ENCODE measurements at regions not wholly inside any gene's neighbourhood (a gene's known extent, or its start where the extent isn't known, plus 50 kb on each side); places are given as distances from the start of the nearest gene placed in this dataset.

DNA sequence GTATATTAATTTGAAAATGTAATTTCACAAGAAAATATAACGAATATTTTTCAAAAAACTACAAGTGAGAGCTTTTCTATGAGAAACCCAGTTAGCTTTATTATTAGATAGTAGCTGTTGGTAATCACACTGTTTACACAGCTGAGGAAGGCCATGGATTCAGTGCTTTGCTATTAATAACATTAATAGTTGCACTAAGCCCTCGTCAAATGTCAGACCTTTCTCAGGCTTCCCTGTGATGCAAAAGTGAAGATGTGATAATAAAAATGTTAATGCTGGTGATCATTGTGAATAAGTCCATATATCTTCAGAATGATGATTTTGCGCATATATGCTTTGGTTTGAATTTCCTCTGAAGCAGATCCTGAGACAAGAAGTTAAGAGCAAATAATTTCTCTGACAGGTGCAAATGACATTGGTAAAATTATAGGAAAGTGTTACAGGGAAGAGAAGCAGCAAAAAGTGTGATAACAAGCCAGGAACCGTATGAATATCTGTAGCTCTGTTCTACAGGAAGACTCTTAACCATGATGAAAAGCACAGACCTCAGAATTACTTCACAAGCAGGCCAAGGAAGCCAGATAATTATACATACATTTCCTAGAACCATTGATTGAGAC is 56.5 kb upstream of the CNTN6 start:
- Mint-ChIP-seq H3K4me3 (no peak overlapping the region), H3K36me3 (ENCODE audit: low read depth) (no peaks in the 10 kb centered on the region), H3K27ac (no peak overlapping the region), H3K4me1 (no peaks in the 10 kb centered on the region), H3K27me3 (no peaks in the 10 kb centered on the region), H3K9me3 (peaks cover 2% of the 10 kb centered on the region)
- ChIA-PET CTCF (no interaction called here), POLR2A (no interaction called here)
- no peak for DNase-seq
- intact Hi-C loops (cut with micrococcal nuclease), result no loop called here
- TF ChIP-seq, protein P1, sequence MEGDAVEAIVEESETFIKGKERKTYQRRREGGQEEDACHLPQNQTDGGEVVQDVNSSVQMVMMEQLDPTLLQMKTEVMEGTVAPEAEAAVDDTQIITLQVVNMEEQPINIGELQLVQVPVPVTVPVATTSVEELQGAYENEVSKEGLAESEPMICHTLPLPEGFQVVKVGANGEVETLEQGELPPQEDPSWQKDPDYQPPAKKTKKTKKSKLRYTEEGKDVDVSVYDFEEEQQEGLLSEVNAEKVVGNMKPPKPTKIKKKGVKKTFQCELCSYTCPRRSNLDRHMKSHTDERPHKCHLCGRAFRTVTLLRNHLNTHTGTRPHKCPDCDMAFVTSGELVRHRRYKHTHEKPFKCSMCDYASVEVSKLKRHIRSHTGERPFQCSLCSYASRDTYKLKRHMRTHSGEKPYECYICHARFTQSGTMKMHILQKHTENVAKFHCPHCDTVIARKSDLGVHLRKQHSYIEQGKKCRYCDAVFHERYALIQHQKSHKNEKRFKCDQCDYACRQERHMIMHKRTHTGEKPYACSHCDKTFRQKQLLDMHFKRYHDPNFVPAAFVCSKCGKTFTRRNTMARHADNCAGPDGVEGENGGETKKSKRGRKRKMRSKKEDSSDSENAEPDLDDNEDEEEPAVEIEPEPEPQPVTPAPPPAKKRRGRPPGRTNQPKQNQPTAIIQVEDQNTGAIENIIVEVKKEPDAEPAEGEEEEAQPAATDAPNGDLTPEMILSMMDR (IDR thresholded peaks at IDR 0.05), result no peak
- ATAC-seq (ENCODE audit: low read depth), result no peak

DNA sequence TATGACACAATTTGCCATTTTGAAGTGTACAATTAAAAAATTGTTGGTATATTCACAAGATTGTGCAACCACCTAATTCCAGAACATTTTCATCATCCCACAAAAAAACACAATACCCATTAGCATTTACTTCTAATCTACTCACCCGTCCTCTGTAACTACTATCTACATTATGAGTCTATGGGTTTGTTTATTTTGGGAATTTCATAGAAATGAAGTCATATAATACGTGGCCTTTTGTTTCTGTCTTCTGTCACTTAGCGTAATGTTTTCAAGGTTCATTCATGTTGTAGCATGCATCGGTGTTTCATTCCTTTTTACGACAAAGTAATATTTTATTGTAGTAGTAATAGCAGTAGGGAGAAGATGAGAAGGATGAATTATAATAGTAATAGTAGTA is 55.2 kb upstream of the CNTN6 start:
- ATAC-seq (ENCODE audit: low read depth) (no peak), DNase-seq (no peak)
- Mint-ChIP-seq H3K4me1 (no peaks in the 10 kb centered on the region), H3K4me3 (no peak overlapping the region), H3K9me3 (peaks cover 3% of the 10 kb centered on the region), H3K27me3 (no peaks in the 10 kb centered on the region), H3K36me3 (ENCODE audit: low read depth) (no peaks in the 10 kb centered on the region), H3K27ac (no peak overlapping the region)
- intact Hi-C loops (cut with micrococcal nuclease), result no loop called here
- ChIA-PET POLR2A (no interaction called here), CTCF (no interaction called here)
- TF ChIP-seq, protein P1 (IDR thresholded peaks at IDR 0.05), result no peak

Data from activated B cell treated with CpG ODN at 0.5 μM for 24 hours (primary cell).